GM19467 (cell line): ENCODE measurements at regions not wholly inside any gene's neighbourhood (a gene's known extent, or its start where the extent isn't known, plus 50 kb on each side); places are given as distances from the start of the nearest gene placed in this dataset.
"Not testable (repeated sequence)": the region's sequence is repeated elsewhere in the genome, so short reads cannot be mapped to it uniquely, and the experiment has no call there.

Experiments
- ATAC-seq: cut with Tn5 transposase; IDR thresholded peaks from one replicate; pipeline ENCODE4 v1.9.1; 2021; ENCODE audit warnings: mild to moderate bottlenecking, moderate library complexity; ENCODE audit not compliant: unreplicated experiment

GRCh38 chr6:144795022-144795421 is 509.9 kb downstream of the UTRN start:
- ATAC-seq, result not testable (repeated sequence)

DNA sequence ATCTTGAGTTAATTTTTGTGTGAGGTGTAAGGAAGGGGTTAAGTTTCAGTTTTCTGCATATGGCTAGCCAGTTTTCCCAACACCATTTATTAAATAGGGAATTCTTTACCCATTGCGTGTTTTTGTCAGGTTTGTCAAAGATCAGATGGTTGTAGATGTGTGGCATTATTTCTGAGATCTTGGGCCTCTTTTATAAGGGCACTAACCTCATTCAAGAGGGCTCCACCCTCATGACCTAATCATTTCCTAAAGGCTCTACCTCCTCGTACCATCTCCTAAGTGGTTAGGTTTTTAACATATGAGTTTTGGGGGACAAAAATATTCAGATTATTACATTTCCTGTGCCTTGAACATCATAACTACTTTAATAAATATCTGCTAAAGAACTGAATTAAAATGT is 510.9 kb downstream of the UTRN start:
- ATAC-seq, result no peak

DNA sequence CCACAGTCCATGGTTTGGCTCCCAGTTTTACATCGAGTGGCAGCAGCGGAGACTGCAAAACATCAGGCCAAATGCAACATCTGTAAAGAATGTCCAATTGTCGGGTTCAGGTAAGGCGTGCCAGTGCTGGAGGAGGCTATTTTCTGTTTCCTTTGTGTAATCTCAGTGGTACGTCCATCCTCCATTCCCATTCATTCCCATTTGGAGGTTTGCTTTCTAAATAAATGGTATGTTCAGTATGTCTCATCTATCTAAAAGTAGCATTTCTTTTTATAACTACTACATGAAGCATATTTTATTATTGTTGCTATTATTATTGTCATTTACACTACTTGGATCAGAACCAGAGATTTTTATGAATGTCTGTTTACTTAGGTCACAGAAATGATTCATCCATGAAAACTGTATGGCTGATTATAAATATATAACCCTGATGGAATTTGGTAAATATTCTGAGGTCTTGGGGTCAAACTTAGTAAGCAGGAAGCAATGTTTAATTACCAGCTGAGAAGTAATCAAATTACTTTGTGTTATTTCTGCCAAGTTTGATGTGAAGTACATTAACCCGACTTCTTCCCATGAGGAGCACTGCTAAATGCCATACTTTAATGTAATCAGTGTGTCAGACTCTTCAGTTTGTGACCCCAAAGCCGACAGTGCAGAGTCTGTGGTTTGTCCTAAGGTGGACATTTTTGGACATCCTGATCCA is 512.9 kb downstream of the UTRN start:
- ATAC-seq, result no peak

DNA sequence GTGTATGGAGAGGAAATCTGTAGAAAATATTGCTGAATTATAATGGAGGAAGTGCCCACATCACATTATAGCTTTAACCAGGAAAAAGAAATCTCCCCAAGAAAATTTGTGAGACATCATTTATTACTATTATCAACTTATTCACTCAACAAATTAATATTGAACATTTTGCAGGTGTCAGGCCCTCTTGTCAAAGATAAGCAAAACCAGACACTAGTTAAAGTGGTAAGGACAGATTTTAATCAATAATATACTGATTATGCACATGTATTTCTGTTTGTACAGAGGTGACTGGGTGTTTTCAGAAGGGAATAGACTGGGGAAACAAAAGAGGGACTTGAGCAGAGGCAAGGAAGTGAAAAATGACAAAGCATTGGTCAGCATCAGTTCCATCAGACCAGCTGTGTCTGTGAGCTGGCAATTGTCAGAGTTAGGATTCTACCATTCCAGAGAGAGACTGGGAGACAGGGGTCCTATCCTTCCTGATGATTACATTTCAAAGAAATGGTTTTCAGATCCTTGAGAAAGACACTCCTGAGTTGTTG is 519.2 kb downstream of the UTRN start:
- no peak for ATAC-seq

DNA sequence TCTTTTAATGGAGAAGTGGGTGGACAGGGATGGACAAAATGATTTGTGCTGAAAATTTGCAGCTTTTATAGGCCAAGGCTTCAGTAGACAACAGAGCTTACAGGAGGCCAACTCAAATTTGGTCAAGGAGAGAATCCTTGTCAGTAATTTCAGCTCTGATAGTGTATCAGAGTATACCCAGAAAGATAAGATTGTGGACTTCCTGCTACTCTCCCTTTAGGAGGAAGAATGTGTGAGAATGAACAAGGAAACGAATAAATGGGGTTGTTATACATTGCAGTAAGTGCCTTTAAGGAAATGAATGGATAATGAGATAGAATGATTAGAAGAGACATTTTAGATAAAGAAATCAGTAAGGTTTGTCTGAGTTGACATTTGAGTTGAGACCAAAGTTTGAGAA is 519.9 kb downstream of the UTRN start:
- ATAC-seq, result no peak

DNA sequence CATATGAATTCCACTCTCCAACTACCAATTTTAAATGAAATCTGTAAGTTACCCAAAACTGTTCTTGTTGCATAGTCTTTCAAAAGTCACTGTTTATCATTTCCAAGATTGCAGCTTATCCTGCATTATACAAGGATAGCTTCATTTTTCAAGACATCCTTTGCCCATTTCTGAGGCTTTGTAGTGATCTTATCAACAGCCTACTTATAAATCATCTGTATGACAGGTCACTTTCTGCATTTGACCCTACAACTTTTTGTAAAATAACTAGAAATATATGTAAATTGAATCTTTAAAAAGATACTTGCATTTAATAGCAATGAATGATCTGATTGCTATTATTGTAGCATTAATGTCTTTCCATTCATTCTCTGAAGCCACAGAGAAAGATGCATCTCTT is 521.1 kb downstream of the UTRN start:
- ATAC-seq, result no peak

- no peak for ATAC-seq
Measured at GRCh38 chr6:144809120-144809519, 524.0 kb downstream of the UTRN start.

- ATAC-seq, result no peak
Measured at GRCh38 chr6:144809969-144810368, 524.8 kb downstream of the UTRN start.

DNA sequence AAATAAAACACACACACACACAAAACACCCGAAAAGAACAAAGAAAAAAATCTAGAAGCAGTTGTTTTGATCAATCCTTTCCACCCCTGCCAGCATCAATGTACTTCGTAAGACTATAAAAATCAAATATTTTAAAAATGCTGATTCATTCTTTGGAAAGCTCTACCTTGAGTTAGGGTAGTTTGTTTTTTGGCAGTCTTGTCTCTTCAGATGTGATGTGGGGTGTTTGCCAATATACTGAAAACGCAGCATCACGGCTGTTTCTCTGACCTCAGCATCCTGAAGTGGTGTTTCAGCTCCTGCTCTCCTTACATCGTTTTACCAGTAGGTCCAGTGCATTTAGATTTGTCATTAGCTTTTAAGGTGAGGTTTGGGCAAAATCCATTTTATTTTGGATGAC is 526.0 kb downstream of the UTRN start:
- ATAC-seq, result no peak

DNA sequence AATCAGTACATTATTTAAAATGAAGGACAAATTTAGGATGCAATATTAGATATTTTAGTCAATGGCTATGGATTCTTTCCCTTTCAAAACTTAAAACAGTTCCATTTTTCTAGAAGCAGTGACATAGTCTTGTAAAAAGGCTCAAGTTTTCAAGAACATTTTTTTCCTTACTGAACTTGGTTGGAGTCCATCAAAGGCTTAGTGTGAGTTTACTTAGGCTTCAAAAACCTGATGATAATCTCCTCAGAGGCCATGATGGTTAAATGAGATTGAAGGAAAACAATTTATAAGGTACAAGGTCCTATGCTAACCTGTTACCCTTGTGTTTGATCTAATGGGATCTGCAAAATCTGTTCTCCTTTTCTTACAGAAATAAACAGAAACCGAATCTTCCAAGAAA is 531.8 kb downstream of the UTRN start:
- ATAC-seq, result no peak

DNA sequence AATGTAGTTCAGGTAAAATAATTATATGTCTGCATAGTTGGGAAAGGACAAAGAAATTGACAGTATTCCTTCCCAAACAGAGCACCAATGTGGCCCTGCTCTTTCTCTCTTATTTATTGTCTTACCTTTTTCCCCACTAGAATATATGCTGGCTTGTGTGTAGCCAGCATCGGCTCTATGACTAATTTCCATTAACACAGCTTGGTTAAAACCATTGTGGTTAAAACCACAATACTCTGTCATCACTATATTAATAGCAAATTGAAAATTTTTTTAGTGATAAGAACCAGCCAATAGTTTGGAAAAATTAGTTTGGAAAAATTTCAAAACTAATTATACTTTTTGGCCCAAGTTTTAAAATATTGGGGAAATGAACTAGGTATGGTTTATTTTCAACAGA is 535.1 kb downstream of the UTRN start:
- no peak for ATAC-seq

- ATAC-seq, result no peak
Measured at GRCh38 chr6:144823131-144823530, 538.0 kb downstream of the UTRN start.

- no peak for ATAC-seq
Measured at GRCh38 chr6:144824018-144824417, 538.9 kb downstream of the UTRN start.

- no peak for ATAC-seq
Measured at GRCh38 chr6:144834426-144835038, 549.4 kb downstream of the UTRN start.

- ATAC-seq, result no peak
Measured at GRCh38 chr6:144835322-144835973, 550.3 kb downstream of the UTRN start.

GRCh38 chr6:144840619-144841018 is 555.5 kb downstream of the UTRN start:
- ATAC-seq, result no peak

GRCh38 chr6:144843701-144844100 is 558.6 kb downstream of the UTRN start:
- no peak for ATAC-seq

- no peak for ATAC-seq
Measured at GRCh38 chr6:144844596-144844995, 559.5 kb downstream of the UTRN start.

DNA sequence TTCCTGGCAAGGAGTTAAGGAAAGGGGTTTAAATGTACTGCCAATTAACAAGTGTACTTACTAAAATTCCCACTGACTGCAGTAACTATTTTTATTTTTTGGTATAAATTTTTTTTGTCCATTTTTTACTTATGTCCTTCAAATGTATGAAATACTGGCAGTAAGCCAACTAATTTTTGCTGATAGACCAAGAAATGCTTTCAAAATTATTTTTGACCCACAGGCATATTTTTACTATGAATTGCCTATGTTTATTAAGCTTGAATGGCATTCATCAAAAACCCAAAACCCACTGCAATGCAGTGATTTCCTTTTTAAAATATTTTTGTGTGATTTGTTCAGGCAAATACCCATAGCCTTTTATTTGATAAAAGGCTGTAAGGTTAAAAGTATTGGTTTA is 560.1 kb downstream of the UTRN start:
- ATAC-seq, result no peak

DNA sequence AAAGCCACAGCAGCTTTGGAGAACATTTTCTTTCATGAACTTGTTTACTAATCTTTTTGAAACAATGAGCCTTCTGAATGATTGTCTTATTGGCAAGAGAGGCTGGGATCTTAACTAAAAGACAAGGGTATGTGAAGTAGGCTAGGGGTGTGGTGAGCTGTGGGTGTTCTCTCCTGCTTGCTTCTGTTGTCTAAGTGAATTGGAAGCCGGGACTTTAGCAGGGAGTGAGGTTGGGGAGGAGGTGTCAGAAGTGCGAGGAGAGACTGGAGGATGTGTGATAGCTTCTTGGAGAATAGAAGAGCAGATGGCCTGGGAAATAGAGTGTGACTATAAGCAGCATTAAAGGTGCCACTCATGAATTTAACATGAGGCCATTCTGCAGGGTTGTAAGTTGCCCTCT is 562.8 kb downstream of the UTRN start:
- ATAC-seq, result no peak

DNA sequence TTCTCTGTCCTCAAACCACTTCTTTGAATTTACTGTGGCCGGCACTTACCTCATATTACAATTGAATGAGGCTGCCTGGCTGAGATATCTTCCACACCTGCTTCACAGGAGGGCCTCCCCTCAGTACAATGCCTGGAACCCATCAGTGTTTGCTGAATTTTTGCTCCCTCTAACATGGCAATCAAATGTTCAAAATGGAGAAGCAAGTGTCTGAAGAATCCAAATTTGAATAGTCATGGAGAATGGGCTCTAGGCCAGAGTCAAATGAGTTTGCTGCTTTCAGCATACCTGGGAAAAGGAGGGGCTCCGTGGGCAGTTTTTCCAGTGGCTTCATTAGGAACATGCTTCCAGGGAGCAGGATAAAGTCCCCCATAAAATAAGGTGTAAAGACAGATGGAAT is 564.8 kb downstream of the UTRN start:
- ATAC-seq, result no peak

- no peak for ATAC-seq
Measured at GRCh38 chr6:144853603-144854002, 568.5 kb downstream of the UTRN start.
